Activated gamma-delta T cell treated with anti-CD3 and anti-CD28 coated beads, Interleukin-2, amount 50 U/mL, for 16 hours (primary cell): ENCODE measurements at regions not wholly inside any gene's neighbourhood (a gene's known extent, or its start where the extent isn't known, plus 50 kb on each side); places are given as distances from the start of the nearest gene placed in this dataset.
A peak's percentile ranks its signal among the peaks of the same experiment; 100 is the strongest.
"Not testable (repeated sequence)": the region's sequence is repeated elsewhere in the genome, so short reads cannot be mapped to it uniquely, and the experiment has no call there.

Experiments used
- DNase-seq: peaks from one replicate; pipeline ENCODE4 v3.0.0-alpha.2; 2020; ENCODE audit warnings: low read depth

- not testable (repeated sequence) for DNase-seq
Measured at GRCh38 chr1:120941066-120941465, 51.5 kb downstream of the PPIAL4A start.

- DNase-seq: peak; percentile 1
Measured at GRCh38 chr1:120941836-120942217, 52.3 kb downstream of the PPIAL4A start.

- peak; percentile 54 for DNase-seq
Measured at GRCh38 chr1:120942218-120942944, 52.8 kb downstream of the PPIAL4A start.

- DNase-seq: not testable (repeated sequence)
Measured at GRCh38 chr1:120942945-120943319, 53.4 kb downstream of the PPIAL4A start.

GRCh38 chr1:120944691-120945090 is 55.1 kb downstream of the PPIAL4A start:
- DNase-seq: not testable (repeated sequence)

- DNase-seq: not testable (repeated sequence)
Measured at GRCh38 chr1:120945122-120945521, 55.6 kb downstream of the PPIAL4A start.

DNA sequence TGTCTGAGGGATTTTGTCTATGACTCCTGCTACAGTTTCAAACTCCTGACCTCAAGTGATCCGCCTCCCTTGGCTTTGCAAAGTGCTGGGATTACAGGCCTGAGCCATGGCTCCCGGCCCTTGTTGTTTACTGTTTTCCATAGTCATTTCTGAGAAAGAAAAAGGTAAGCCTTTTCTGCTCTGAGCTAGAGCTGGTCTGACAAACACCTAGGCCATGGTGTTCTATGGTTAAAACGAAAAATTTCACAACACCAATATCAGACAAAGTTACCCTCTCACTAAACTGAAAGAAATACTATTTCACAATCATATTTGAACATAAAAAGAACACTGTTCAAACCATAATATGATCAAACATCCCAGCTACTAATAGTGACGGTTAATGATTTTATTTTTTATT is 57.5 kb downstream of the PPIAL4A start:
- DNase-seq: not testable (repeated sequence)

- DNase-seq: not testable (repeated sequence)
Measured at GRCh38 chr1:120949724-120950123, 60.2 kb downstream of the PPIAL4A start.

- DNase-seq: not testable (repeated sequence)
Measured at GRCh38 chr1:120950633-120951032, 61.1 kb downstream of the PPIAL4A start.

- not testable (repeated sequence) for DNase-seq
Measured at GRCh38 chr1:120951100-120951499, 61.5 kb downstream of the PPIAL4A start.

DNA sequence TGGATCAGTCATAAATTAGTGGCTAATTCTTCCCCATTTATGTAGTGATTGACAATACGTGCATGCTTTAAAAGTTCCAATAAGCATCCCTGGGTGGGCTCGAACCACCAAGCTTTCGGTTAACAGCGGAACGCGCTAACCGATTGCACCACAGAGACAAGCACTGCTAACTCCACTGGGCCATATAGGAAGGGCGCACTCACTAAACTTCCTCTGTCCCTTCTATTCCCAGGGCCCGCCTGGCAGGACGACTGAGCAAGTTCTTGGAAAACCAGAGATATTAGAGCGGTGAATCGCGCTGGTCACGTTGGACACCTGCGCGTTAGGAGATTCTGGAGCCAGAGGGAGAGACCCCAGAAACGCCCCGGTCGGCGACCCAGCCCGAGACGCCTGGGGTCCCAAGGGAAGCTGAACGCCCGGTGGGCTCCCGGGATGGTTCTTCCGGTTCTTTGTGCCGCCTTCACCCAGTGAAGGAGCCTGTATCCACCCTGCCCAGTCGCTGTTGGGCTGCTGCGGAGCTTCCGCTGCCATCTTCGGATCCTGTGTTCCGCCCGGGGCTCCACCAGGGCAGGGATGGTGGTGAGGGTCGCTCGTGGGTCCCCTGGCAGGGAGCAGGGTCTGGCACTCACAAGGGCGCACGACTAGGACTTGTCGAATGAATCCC is 62.8 kb downstream of the PPIAL4A start:
- DNase-seq: not testable (repeated sequence)

DNA sequence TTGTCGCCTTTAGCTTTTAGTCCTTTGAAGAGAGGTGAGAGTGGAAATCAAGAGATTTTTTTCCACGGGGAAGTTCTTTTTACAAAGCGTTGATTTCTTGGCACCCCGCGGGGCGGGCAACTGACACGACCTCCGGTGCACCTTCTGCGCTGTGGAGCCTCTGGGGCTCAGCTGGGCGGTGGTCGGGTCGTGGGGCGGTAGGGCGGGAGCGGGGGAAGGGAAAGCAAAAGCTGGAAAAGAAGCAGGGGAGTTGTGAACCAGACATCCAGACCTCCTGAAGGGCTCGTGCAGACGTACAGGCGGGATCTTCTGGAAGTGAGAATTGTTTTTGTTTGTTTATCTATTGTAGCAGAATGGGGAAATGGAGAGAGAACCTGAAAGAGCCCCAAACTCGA is 63.3 kb downstream of the PPIAL4A start:
- DNase-seq: not testable (repeated sequence)

DNA sequence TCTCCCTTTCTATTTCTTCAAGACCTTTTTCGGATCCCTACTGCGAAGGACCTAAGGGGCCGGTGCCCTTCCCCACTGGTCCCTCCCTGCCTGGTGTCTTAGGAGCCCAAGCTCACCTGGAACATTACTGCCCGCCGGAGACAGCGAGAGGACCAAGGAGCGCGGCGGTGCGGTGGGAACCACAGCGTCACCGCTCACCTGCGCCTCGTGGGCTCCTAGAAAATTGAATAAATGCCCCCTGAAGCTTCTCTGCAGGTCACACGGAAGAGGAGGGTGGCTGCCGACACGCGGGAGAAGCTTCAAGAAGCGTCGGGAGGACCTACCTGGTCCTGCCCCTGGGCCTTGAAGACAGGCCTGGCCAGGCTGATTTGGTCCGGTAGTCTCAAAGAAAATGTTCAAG is 65.2 kb downstream of the PPIAL4A start:
- no peak for DNase-seq

DNA sequence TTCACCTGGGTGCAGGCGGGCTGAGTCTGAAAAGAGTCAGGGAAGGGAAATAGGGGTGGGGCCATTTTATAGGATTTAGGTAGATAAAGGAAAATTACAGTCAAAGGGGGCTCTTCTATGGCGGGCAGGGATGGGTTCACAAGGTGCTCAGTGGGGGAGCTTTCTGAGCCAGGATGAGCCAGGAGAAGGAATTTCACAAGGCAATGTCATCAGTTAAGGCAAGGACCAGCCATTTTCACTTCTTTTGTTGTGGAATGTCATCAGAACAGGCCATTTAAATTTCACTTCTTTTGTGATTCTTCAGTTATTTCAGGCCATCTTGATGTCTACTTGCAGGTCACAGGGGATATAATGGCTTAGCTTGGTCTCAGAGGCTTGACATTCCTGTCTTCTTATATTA is 66.4 kb downstream of the PPIAL4A start:
- not testable (repeated sequence) for DNase-seq

- not testable (repeated sequence) for DNase-seq
Measured at GRCh38 chr1:120966018-120966417, 76.4 kb downstream of the PPIAL4A start.

- not testable (repeated sequence) for DNase-seq
Measured at GRCh38 chr1:120972863-120973262, 83.3 kb downstream of the PPIAL4A start.

DNA sequence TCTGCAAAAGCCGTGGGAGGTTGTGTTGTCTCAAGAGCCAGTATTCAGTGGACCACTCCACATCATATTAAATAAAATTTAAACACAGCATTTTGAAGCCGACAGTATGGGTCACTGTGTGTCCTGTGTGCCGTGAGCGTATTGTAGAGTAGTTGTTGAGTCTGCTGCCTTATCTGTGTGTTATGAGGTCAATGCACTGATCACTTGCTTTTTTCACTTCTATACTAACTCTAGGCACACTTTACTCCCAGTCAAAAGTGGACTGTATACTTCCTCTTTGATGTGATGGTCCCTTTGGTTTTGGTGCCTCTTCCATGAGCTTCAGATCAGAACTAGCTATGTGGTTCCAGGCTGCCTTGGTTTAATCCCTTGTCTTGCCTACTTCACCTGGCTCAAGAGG is 84.3 kb downstream of the PPIAL4A start:
- not testable (repeated sequence) for DNase-seq

- not testable (repeated sequence) for DNase-seq
Measured at GRCh38 chr1:120977279-120977678, 87.7 kb downstream of the PPIAL4A start.

DNA sequence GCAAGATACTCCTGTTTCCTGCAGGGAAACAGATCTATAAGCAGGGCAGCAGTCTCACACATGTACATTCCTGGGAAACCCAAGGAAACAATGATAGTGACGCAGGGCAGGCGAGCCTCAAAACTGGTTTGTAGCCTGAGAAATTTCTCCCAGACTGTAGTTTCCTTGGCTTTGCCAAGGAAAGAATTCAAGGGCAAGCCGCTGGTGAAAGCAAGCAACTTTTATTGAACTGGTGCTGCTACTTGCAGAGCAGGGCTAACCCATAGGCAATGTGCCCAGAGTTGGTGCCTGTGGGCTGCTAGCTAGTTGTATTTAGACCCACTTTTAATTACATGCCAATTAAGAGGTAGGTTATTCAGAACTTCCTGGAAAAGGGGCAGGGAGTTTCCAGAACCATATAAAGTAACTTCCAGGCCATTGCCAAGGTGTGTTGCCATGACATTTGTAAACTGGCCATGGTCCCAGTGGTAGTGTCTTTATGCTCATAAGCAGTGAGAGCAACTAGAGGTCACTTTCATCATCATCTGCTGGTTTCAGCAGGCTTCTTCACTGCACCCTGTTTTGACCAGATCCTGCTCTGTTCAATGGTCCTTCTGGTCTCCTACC is 92.0 kb downstream of the PPIAL4A start:
- DNase-seq: not testable (repeated sequence)

DNA sequence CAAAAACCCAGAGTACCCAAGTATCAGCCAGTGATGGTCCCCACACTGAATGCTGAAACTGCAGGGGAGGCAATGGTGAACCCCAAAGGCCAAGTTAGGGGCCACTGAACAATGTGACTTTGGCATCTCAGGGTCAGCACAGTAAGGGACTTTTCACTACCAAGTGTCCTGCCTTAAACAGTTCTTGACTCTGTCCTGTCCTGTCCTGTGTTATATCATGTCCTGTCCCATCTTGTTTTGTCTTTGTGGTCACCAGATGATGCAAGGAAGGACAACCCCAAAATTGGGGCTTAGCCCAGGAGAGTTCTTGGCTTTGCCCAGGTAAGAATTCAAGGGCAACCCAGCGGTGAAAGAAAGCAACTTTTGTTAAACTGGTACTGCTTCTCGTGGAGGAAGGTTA is 105.0 kb downstream of the PPIAL4A start:
- DNase-seq: not testable (repeated sequence)

DNA sequence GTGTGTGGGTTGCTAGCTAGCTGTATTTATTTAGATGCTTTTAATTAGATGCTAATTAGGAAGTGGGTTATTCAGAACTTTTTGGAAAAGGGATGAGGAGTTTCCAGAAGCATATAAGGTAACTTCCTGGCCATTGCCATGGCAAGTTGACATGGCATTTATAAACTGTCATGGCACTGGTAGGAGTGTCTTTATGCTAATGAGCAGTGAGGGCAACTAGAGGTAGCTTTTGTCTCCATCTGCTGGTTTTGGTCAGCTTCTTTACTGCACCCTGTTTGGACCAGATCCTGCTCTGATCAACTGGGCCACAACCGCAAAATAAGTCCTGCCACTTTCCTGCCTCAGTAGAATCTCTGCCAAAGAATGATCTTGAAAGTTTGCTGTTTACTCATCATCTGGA is 105.5 kb downstream of the PPIAL4A start:
- not testable (repeated sequence) for DNase-seq

- not testable (repeated sequence) for DNase-seq
Measured at GRCh38 chr1:121001090-121001726, 111.6 kb downstream of the PPIAL4A start.

DNA sequence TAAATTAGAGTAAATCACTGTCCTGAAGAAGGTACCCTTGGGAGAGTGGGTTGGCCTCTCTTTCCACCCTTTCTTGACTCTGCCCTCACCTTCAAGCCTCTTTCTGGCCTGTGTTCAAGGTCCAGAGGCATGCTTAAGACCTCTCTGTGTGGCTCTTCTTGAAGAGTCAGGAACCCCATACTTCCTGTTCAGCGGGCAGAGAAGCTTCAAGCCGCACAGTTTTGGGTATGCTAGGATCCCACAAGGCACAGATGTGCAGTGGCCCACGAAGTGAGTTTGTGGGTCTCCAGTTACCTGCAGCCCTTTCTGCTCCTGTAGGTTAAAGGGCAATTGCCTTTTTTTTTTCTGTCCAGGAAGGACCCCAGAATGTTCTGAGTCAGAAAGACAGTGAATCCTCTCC is 113.7 kb downstream of the PPIAL4A start:
- DNase-seq: not testable (repeated sequence)
